ENCODE measurements at regions not wholly inside any gene's neighbourhood (a gene's known extent, or its start where the extent isn't known, plus 50 kb on each side); places are given as distances from the start of the nearest gene placed in this dataset.
A peak's percentile ranks its signal among the peaks of the same experiment; 100 is the strongest.

DNA sequence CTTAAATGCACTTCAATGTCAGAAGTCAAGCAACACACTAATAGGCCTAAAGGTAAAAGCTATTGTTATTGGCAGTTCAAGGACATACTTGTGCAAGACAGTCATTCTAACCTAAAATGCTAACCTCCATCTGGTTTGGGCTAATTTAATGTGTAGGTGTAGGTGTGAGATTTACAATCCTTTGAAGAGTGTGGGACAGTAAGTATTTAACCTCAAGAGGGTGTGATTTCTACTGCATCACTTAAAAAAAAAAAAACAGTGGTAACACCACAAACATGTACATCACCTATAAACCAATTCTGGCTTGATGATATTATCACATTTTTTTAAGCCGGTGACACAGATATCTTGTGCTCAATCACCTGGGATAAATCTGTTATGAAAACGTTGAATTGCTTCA lies 127.5 kb upstream of the MEF2C start:
- no peak for DNase-seq

DNA sequence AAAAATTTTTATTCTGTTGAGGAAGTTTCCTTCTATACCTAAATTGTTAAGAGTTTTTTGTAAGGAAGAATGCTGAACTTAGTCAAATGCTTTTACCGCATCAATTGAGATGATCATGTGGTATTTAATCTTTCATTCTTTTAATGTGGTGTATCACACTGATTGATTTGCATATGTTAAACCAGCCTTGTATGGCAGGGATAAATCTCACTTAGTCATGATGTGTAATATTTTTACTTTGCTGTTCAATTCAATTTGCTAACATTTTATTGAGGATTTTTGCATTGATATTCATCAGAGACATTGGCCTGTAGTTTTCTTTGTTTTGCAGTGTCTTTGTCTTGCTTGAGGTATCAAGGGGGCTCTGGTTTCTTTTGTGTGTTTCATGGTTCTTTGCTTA lies 125.3 kb upstream of the MEF2C start:
- DNase-seq: no peak

DNA sequence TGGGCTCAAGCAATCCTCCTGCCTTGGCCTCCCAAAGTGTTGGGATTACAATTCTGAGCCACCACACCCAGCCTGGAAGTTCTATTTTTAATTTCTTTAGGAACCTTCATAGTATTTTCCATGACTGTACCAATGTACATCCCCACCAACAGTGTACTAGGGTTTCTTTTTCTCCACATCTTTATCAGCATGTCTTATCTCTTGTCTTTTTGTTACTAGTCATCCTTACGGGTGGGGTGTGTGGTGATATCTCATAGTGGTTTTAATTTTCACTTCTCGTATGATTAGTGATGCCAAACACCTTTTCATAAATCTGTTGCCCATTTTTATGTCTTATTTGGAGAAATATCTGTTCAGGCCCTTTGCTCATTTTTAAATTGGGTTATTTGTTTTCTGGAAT lies 123.0 kb upstream of the MEF2C start:
- no peak for DNase-seq

DNA sequence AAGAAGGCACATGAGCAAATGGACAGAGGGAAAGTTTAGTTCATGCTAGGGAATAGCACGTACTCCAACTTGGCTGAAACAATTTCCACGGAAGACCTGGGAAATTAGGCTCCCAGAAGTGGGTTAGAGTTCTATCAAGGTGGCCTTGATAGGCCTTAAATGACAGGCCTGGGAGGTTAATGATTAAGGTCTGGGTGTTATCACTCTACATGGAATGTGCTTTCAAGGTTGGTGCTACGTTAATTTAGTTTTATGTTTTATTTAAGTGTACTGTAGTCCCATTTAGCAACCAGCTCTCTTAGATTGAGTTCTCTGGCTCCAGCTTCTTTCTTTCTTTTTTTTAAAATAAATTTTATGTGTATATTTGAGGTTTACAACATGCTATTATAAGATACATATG lies 121.4 kb upstream of the MEF2C start:
- DNase-seq: no peak

DNA sequence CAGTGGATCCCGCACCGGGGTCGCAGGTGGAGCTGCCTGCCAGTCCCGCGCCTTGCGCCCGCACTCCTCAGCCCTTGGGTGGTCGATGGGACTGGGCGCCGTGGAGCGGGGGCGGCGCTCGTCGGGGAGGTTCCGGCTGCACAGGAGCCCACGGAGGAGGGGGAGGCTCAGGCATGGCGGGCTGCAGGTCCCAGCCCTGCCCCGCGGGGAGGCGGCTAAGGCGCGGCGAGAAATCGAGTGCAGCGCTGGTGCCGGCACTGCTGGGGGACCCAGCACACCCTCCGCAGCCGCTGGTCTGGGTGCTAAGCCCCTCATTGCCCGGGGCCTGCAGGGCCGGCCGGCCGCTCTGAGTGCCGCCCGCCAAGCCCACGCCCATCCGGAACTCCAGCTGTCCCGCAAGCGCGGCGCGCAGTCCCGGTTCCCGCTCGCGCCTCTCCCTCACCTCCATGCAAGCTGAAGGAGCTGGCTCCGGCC lies 120.6 kb upstream of the MEF2C start:
- DNase-seq: no peak

DNA sequence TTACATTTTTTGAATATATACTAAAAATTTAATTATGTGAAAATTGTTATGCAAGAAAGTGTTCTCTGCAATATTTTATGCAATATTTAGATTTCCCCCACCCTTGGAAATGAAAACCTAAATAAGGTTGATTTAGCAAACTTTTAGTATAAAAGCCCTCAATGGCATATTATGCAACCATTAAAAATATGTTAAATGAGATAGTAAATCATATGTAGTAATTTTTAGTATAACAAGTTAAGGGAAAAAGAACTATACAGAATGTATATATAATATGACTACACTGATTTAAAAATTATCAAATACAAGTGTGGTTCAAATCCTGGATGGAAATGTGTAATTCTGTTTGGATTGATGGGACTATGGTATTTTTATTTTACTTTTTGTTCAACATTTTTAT lies 116.9 kb upstream of the MEF2C start:
- no peak for DNase-seq

DNA sequence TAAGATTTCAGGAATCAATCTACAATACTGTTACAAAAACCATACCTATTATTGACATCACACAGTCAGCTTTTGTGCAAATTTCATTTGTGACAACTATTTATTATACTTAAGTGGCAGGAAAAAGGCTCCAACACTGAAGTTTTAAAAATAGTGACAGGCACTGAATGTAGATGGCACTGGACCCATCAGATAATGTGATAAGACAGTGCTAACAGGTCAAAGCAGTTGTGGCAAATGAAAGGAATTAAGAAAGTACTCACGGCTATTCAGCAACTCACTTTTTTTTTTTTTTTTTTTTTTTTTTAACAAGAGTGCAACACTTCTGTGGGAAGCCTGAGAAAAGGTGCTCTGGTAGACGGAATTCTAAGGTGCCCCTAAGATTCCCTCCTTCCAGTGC lies 115.0 kb upstream of the MEF2C start:
- no peak for DNase-seq

DNA sequence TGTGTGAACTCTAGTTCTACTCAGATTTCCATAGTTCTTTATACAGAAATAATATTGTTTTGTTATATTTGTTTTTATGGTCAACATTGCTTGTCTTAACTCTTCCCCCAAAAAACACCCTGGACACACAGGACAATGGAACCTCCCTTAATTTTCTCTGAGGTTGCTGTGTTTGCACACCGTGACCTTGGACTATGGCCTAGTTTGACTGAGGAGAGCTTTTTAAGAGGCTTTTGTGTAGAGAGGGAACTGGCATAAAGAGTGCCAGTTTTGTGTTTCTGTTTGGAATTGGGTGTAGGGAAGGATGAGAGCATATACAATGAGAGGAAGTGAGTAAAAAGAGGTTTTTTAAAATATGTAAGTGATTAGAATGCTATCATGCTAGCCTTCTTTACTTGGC lies 101.1 kb upstream of the MEF2C start:
- DNase-seq: peak; percentile 7

DNA sequence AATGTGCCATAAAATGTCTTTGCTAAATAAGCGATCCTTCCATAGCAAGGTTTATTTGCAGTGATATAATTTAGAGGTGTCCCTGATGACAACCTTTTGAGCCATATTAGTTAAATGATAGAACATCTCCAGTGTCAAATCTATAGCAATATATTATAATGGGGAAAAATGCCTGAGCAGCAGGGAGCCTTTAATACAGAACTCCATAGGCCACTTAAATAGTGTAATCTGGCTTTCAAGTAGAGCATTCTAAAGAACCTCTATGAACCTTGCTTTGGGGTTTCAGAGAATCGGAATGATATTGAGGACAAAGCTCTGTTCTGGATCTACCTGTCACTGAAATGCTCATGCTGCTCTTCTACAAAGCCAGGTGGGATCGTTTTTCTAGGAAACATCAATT lies 96.7 kb upstream of the MEF2C start:
- DNase-seq: no peak

DNA sequence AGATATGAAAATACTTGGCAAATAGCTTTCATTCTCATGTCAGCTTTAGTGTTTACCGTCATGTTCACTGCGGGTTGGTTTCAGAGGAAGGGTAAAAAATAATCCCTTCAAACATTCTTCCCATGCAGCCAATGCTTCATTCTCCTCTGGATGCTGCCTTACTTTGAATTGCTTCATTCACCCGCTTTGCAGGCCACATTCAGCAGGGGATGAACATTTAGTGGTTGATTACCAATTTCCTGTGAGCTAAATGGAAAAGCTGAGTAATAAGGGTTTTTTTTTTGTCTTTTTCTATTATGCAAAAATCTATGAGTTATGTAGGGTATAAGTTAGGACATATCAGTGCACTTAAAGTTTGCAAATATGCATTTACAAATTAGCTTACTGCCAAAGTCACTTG lies 96.3 kb upstream of the MEF2C start:
- DNase-seq: no peak

DNA sequence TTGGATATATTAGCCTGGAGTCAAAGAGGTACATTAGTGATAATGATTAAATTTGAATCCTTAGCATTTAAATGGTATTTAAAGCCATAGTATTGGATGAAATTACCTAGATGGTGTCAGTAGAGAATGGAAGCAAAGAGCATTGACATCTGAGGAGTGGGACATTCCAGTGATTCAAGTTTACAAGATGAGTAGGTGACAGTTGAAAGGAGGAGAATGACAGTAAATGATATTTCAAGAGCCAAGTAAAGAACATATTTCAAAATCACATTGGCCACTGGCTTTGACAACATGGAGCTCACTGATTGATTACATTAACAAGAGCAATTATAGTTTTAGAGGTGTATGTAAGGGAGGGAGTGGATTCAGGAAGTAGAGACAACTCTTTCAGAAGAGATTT lies 93.9 kb upstream of the MEF2C start:
- DNase-seq: no peak

DNA sequence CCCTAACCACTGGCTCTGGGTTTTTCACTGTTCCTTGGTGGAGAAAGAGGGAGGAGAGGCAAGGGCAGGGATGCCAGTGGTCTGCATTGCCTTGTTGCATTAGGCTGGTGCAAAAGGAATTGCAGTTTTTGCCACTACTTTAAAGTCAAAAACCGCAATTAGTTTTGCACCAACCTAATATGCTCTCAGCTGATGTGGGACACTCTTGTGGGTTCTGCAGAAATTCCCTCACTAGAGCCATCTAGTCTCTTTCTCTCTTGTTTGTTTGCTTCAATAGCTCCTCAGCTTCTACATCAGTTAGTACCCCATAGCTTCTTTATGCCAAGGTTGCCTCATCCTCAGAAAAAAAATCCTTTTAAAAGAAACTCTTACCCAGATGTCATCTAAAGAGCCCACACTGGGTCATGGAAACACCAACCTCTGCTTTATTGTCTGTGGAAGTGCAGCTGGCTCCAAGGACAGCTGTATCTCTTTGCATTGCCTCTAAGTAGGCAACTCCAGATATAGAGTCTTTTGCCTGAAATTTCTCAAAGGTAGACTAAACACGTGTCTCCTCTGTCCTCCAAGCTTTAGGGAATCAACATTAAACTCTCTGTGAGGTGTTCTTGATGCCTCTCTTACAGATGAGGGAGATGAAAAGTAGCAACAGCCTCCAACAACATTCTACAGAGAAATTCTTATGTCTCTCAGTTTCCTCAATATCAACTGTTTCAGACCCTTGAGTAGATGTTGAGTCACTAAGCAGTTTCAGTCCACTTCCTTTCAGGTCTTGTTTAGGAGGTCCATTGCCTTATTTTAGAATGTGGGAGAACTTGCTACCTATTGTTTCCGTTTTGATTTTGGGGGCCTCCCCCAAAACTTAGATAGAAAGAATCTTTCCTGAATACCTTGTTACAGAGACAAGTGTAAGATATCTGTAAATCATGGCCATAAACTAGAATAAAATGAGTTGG lies 84.9 kb upstream of the MEF2C start:
- no peak for DNase-seq

DNA sequence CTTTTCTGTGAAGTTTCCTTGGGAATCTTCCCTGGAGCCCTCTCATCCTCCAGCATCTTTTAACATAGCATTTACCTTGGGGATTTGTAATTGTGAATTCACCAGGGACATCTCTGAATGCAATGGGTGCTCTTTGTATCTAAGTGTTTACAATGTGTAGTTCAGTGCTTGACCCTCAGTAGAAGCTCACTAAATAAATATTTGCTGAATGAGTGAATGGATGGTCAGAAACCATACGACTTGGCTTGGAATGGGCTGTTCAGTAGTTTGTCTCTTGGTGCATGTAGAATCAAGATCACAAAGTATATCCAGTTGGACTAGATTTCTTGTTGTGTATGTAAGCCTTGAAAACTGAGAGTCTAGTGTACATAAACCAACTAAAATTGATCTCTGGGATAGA lies 81.8 kb upstream of the MEF2C start:
- DNase-seq: no peak

DNA sequence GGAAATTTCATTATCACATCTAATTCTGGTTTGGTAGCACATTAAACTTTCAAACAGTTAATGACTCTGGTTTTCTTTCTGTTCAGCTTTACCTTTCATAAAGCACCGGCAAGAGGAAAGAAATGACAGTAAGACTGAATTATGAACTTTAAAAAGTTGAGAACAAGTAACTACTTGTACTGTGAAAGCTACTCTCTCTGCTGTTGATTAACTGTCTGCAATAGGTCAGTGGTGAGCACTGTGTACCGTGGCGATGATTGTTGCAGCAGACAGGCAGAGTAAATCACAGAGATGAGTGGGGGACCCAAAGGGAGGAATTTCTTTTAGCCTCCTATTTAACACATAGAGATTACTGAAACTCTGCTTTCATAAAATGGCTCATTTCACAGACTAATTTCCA lies 74.0 kb upstream of the MEF2C start:
- DNase-seq: no peak

DNA sequence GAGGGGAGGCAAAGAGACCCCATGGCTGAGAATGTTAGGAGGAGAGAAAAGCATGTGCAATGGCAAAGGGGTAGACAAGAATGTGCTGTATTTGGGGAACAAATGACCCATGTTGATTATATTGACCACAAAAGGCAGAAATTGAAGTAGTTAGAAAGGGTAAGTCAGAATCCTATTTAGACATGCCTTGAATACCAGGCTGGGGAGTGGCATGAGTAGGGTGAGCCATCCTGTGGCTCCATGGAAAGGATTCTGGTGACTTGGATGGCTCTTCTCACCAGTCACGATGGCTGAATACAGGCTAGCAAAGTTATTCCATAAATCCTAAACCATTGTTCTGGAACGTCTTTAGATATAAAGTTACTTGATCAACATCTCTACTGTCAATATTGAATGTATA lies 73.4 kb upstream of the MEF2C start:
- DNase-seq: no peak

DNA sequence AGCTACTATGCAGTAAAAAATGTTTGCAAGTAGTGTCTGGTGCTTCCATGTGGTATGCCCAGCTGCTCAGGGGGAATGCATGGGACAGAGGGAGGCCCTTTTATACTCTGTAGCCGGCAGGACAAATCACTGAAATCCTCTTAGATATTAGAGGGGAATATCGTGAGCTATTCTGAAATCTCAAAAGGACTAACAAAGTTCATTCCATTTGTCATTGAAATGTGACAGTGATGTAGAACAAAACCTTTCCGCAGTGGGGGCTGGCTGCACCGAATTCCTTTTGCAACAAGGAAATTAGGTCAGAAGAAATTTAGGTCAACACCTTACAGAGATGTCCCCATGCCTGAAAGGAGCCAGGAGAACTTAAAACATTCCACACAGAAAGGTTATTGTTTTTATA lies 72.4 kb upstream of the MEF2C start:
- no peak for DNase-seq

DNA sequence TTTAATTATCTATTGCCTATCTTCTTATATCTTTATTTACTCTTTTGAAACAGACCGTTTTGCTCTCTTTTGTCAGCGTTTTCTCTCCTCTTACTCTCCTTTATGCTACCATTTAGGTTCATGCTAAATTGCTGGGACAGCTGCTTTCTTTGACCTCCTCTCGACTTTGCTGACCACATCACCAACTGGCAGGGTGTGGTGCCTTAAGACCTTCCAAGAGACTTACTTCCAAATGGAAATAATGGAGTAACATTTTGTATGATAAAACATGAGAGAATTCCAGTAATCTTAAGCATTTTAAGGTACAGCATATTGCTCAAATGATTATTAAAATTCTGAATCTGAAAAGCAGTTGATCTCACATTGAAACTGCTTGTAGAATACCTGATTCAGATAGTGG lies 71.5 kb upstream of the MEF2C start:
- no peak for DNase-seq

DNA sequence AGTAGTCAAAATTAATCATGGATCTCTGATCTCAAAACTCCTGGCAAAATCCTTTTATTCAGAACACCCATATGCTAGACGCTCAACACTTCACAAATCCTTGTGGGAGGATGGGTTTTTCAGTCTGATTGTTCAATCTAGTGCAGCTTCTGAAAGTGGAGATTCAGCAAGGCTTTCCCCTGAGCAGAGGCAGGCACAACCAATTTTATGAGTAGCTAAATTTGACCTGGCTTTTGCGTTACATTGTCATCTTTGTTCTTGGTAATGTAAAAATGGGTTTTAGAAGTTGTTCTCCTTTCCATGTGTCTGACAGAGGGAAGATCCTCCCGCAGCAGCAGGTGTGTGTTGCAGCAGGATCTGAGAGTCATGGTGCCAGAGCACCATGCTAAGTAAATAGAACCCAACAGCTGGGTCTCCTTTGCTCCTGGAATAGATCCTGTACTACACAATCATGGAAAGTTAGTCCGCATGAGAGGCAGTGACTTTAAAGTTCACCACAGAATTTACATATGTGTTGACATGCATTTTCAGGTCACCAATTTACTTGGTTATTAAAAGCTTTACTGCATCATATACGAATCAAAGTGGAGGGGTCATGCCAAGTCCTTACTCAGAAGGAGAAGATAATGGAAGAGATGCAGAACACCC lies 70.1 kb upstream of the MEF2C start:
- peak; percentile 54 for DNase-seq

DNA sequence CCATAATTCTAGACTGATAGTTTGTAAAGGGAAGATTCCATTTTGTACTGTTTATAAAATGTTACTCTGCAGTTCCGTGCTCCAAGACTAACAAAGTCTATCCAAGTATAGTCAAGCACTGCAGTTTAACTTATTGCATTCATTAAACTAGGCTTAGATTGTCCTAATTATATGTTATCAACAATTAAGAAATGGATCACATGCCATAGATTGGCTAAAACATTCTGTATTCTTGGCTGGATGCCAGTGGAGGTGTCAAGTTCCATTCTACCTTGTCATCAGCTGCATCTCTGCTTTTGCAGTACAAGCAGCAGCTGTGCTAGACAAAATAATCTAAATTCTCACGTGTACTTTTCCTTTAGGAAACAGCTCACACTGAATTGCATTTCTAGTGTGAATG lies 69.4 kb upstream of the MEF2C start:
- peak; percentile 98 for DNase-seq

DNA sequence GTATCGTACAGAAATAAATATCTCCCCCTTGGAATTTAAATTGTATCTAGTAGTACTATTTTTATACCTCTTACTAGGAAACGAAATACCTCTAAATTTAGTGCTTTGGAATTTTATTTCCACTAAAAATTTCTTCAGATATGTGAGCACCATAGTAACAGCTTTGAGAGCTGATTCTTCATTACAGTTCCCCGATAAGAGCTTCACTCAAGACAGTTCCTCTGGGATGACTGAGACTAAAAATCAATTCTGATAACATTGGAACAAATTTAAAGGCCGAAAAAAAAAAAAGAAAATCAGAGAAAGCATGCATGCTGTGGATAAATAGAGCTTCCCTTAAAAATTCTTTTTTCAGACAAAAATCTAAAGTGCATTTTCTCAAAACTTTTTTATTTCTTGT lies 68.5 kb upstream of the MEF2C start:
- DNase-seq: no peak

DNA sequence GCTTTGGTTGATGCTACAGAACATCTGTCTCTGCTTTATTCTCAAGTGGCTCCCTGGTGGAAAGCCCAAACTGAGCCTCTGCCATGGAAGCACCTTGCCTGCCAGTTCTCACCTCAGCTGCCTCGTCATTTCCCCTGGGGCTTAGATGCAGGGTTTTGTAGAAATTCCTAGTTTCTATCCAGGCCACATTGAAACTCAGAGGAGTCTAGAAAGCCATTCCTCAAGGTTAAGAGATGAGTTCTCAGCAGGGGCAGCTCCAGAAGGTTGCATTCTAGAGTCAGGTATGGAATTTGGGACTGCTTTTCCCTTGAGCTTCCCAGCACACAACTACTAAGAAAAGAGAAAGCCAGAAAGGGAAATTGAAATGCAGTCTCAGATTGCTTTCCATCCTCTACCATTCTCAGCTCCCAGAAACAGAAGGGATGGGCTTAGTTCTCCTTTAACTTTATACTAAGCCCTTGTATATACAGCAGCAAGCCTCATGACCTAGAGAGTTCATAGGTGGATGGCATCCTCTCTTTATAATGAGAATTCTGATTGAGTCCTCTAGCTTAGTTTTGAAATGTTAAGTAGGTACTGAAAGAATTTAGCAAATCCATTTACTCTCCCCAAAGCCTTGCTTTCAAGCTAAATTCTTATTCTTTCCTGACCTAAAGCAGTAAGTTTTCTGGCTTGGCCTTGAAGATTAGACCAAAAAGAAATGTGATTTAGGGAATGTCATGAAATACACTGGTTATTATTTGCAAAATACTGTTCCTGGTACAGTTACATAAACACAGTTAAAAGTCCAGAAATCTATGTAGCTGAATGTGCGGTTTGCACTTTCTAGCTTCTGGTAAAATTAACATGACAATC lies 66.0 kb upstream of the MEF2C start:
- DNase-seq: no peak

DNA sequence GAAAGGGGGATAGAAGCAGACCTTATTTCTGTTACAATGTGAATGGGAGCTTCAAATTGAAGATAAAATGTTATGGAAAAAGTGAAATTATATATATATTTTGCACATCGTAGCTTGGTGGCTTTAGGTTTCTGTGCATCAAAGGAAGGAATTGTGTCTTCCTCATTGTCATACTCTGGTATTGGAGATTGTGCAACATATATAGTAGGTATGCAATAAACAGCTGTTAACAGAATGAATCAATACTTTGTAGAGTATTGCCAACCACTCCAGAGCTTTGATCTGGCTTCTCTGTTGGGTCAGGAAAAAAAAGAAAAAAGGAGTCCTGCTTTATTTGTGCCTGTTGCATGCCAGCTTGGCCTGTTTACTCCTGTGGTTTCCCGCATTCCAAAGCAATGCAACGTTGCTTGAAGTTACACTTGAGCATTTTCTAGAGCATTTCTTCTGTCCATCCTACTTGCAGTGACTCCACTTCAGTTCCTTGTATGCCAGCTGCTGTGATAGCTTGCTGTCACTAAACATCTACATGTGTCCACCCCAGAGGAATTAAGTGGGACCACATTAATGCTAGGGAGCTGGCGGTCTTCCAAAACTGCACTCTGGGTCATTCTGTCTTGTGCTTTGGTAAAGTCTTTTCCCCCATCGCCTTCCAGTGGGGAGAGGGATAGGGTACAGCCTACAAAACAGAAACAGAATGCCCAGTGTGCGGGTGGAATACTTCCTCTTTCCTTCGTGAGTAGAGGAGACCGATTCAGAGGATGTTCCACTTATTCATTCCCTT lies 62.0 kb upstream of the MEF2C start:
- peak; percentile 9 for DNase-seq

DNA sequence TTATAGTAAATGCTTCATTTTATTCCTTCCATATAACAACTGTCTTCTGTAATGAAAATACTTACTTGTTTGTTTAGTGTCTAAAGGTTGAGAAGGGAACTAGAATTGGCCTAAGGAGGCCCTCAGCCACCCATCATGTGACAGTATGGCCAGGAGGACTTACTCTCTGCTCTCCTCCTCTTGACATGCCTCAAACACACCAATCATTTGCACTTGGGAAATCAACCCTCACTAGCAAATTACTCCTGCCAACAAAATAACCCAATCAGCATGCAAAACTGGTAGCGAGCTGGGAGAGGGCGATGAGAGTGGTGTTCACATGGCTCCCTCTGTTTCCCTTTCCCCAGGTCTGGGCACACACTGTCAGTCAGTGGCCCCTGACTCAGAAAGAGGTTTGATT lies 58.6 kb upstream of the MEF2C start:
- DNase-seq: no peak

All from COR-L47 (cell line).